Left cardiac atrium (tissue), 4 donors: ENCODE measurements at regions not wholly inside any gene's neighbourhood (a gene's known extent, or its start where the extent isn't known, plus 50 kb on each side); places are given as distances from the start of the nearest gene placed in this dataset.

Experiments
- ATAC-seq, 2 donors: fragments of 200-7000 bp; cut with Tn5 transposase; one replicate each; pipeline ENCODE4 v1.9.1; 2020; ENCODE audit warnings: mild to moderate bottlenecking in 2 of 2, moderate library complexity in 2 of 2
- DNase-seq: peaks from one replicate; pipeline ENCODE4 v3.0.0-alpha.2; 2020
- intact Hi-C, 2 donors: fragments of 100-400 bp; cut with DNase I; formaldehyde crosslinking; loops; one replicate each; pipeline versions ENCODE4 v1.14.1 to v1.15.1; 2022 to 2023
- donor health status: DM: no; HTN: yes; CAD: no.
- donor health status: DM: no; HTN: yes; CAD: no; lungs with severe emphysema.
- donor health status: DM: yes; HTN: yes; CAD: no.
- donor health status: Dilated cardiomyopathy.

DNA sequence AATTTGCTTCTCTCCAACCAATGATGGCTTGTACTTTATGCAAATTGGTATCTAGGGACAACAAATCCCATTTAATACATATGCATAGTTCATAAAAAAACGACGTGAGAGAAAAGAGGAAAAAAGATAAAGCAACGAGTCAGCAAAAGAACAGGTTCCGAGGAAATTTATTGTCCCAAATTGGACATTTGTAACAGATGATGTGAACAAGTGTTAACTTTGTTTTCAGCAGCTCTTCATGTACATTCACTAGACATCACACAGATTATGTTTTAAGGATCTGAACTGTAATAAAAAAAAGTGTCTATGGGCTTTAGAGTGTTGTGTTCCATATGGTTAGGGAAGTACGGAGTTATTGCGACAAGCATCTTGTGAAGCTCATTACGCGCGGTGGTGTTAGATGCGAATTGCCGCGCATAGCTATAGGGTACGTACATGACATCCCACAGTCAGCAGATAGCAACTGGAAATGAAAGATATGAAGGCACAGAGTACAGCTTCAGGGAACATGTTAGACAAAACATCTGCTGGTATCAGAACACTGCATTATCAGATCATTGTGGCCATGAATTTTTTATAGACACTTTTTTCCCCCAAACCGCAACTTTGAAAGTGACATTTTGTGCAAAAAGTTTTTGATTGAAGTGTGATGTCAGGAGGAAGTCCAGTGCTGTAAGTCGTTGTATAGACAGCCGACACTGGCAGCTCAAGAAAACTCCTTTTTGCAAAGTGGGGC, 1073.1 kb upstream of the FANCL start:
- ATAC-seq (no peak), DNase-seq (no peak)
- intact Hi-C loops = no loop called here

DNA sequence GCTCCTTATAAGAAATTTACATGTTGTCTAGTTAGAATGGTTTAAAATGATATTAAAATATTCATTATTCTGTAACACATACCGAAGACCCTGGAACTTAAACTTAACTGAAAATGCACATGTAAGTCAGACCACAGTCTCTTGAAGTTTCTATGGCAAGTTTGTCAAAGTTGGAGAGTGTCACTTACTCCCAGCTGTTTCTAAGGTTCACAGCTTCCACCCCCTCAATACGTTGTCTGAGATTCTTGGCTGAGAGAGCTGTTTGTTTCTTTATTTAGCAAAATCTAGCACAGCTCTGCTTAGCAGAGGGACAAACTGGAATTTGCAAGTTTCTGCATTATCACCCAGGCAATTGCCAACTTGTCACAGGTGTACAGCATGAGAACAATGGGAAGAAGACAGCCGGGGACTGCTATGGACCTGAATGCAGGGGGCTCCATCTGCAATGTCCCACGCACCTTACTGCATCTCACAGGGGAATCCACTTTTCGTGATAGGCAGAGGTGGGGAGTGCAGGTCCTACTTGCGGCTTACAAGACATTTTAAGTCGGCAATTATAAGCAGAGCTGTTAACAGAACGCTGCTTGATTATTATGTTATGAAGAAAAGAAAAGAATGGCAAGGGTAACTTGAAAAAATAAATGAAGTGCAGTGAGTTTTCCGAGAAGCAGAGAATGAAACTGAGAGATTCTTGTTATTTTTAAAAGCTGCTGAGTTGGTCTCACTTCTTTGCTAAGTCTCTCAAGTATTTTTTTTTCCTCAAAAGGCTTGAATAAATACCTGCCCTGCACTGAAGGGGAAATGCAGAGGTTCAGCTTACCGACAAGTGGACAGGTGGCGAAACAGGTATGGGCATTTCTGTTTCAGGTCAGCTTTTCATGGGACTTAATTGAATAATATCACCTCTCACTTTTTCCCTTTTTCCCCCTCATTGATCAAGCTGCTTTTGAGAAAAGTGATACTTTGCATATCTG, 1072.1 kb upstream of the FANCL start:
- DNase-seq (no peak), ATAC-seq (no peak)
- intact Hi-C loops = no loop called here

DNA sequence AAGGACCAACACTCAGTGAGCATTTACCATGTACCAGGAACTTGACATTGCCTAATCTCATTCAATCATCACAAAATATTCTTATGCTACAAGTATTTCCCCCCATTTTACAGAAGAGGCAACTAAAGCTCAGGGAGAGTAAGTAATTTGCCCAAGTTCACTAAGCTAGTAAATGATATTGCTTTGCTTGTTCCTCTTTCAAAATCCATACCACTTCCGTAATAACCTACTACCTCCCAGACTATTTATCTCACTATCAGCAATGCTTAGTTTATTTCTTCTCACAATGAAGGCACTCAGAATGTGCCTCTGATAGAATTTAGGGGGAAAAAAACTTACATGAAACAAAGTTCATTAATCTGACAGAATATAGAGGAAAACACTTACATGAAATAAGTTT, 1070.9 kb upstream of the FANCL start:
- intact Hi-C loops = no loop called here
- no peak for DNase-seq
- no peak for ATAC-seq

- DNase-seq (no peak), ATAC-seq (no peak)
- intact Hi-C loops = loop anchor here in 1 of 2 donors (5.0 kb wide), 1 partner anchor 1249 kb away; no protein-coding TSS in a partner anchor
Observed at GRCh38 chr2:59308108-59308507, 1067.0 kb upstream of the FANCL start.

DNA sequence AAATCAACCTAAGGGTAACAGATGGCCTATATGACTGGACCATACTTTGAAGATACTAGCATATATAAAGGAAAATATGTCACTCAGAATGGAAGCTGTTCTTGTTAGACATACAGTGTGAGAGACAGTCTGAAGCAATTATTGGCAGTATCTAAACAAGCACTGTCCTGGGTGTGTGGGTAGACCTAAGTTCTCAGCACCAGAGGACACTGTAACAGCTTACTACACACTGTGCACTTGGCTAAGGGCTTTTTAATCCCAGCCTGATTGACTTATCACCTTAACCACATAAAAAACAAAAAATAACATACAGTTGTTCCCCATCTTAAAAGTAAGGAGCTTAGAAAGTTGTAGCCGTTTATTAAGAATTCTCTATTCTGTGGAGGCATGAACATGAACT, 1066.1 kb upstream of the FANCL start:
- DNase-seq = no peak
- intact Hi-C loops = loop anchor here in 1 of 2 donors (5.0 kb wide), 1 partner anchor 1250 kb away; no protein-coding TSS in a partner anchor
- no peak for ATAC-seq

DNA sequence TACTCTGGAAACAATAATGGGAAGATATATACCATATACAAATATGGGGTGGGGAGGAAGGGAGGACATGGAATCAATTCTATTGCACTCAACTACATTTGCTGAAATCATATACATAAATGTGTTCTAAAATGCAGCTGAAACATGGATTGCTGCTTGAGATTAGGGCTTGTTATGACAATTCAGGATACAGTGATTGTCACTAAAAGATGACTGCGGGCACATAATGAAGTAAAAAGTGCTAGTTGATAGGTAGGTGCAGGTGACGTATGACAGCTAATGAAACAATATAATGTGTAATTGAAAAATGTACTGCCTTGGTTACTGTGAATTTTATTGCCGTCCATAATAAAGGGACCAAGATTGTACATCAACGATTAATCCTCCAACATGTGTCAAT, 1062.1 kb upstream of the FANCL start:
- intact Hi-C loops = loop anchor here in 1 of 2 donors (5.0 kb wide), 2 partner anchors 1014 to 1264 kb away; no protein-coding TSS in a partner anchor
- DNase-seq (no peak), ATAC-seq (no peak)

GRCh38 chr2:59302683-59303082, 1061.6 kb upstream of the FANCL start:
- intact Hi-C loops = loop anchor here in 1 of 2 donors (5.0 kb wide), 2 partner anchors 1015 to 1265 kb away; no protein-coding TSS in a partner anchor
- no peak for DNase-seq
- no peak for ATAC-seq

DNA sequence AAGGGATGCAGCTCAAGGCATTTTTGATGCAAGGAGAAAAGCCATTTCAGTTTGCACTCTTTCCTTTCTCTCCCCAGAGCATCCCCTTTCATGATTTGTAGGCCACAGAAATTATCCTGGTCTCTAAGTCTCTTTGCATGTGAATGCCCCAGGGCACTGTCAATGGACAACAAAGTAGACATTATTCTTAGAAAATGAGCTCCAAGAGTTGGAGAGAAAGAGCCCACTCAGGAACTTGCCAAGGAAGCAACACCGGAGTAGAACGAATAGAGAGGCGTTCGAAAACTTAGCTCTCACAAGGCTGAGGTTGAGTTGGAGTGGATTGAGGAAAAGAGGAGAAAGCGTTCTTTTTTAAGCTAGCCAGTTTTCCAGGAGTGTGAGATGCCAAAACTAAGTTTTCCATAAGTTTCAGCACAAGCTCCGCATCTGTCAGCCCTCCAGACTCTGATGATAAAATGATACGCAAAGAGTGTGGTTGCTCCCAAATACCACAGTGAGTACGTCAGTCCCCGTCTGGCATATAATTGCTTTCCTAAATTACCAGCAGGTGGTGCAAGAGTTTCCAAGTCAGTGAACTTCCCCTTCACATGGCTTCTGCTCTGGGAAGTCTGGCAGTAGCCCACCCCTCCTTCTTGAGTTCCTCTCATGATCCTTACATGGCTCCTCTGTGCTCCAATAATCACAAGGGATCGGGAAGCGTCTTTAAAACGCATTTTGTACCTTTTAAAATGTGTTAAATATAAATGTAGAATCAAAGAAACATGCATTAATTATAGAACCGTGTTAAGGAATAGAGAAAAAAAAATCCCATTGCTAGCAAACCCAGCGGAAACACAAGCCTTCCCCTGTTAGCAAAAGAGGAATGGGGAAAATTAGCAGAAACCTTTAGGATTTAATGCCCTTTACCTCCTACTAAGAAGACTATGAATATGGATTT, 1060.6 kb upstream of the FANCL start:
- DNase-seq = peak; percentile 21
- ATAC-seq = peak; percentile 76 to 87
- intact Hi-C loops = loop anchor here in 1 of 2 donors (5.0 kb wide), 2 partner anchors 1016 to 1266 kb away; no protein-coding TSS in a partner anchor

- DNase-seq = no peak
- intact Hi-C loops = loop anchor here in 1 of 2 donors (10.0 kb wide), 1 partner anchor 1277 kb away; no protein-coding TSS in a partner anchor
- ATAC-seq = no peak
Observed at GRCh38 chr2:59297816-59298215, 1056.7 kb upstream of the FANCL start.

- ATAC-seq = no peak
- no peak for DNase-seq
- intact Hi-C loops = loop anchor here in 1 of 2 donors (10.0 kb wide), 1 partner anchor 1279 kb away; no protein-coding TSS in a partner anchor
Observed at GRCh38 chr2:59296279-59296678, 1055.2 kb upstream of the FANCL start.

GRCh38 chr2:59295524-59296162, 1054.5 kb upstream of the FANCL start:
- ATAC-seq (no peak), DNase-seq (no peak)
- intact Hi-C loops = loop anchor here in 1 of 2 donors (10.0 kb wide), 1 partner anchor 1279 kb away; no protein-coding TSS in a partner anchor

DNA sequence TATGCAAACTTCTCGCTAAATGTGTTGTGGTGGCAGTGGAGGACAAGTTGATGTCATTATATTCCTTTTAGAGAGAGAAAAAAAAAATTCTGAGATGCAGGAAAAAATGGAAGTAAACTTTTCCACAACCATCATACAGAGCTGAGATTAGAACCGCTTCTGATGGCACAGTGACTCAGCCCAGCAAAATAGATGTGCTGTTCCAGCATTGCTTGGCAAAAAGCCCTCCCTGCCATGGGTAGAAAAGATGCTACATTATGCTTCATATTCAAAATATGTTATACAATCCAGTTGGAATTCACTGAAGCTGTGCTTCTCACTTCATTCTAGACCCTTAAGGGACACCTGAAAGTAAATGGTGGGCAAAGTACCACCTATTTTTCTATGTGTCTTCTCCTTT, 1047.6 kb upstream of the FANCL start:
- ATAC-seq (no peak), DNase-seq (no peak)
- intact Hi-C loops = no loop called here

DNA sequence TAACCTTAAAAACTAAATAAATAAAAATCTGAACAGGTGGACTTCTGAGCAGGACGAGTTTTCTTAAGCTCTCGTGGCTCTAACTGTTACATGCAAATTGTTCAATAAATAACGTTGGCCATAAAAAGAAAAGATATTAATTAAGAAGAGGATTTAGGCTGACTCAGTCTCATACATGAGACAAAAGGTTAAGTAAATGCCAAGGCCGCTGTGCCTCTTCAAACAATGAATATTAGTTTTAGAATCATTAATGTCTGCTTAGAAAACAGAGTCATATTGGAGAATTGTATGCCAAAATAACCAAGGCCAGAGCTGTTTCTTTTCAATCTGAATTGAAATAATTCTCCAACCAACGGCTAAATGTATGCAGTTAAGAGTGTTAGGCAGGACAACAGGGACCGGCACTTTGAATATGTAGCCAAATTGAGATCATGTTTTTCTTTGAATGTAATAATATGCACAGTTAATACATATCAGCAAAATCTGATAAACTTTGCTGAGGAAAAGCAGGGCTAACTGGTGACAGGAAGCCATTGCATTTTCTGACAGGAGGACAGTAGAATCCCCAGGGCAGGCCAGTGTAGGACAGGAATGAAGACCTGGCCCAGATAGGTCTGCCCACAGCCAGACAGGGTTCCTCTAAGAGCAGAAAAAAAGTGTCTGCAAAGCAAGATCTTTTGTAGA, 1041.4 kb upstream of the FANCL start:
- ATAC-seq = no peak
- DNase-seq = no peak

DNA sequence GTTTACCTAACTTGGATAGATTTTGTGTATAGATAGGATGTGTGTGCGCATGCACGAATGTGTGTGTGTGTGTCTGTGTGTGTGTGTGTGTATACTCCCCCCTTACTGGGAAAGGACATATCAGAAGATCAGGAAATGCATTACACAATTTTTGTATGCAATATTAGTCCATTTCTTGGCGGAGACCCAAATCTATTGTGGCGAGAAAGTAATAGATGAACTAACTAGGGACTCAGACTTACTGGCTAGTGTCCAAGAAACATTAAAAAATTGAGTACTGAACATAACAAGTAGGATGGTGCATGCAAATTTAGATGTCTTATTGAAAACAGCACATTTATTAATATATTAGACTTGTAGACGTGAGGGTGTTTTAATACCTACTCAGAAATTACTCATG, 1036.5 kb upstream of the FANCL start:
- intact Hi-C loops = no loop called here
- DNase-seq (no peak), ATAC-seq (no peak)

More for the DNA sequence above, 1041.4 kb upstream of the FANCL start:
- intact Hi-C loops = no loop called here

DNA sequence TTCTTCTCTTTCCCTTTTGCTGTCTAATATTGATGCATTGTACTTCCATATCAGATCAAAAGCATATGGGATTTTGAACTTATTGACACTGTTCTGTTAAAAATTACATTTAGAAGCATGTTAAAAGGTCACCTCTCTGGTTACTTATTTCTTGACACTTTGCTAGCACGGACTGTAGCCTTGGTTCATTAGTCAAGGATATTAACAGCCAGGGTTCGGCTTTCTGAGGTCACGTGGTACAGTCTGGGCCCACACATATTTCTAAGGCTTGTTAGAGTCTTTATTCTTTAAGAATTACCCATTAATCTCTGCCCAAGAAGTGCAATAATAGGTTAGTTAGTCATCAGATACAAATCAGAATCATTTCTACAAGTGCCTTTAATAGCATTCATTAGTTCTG, 1035.8 kb upstream of the FANCL start:
- ATAC-seq (no peak), DNase-seq (no peak)
- intact Hi-C loops = no loop called here

- ATAC-seq = no peak
- intact Hi-C loops = no loop called here
- DNase-seq = no peak
Observed at GRCh38 chr2:59276033-59276432, 1034.9 kb upstream of the FANCL start.

DNA sequence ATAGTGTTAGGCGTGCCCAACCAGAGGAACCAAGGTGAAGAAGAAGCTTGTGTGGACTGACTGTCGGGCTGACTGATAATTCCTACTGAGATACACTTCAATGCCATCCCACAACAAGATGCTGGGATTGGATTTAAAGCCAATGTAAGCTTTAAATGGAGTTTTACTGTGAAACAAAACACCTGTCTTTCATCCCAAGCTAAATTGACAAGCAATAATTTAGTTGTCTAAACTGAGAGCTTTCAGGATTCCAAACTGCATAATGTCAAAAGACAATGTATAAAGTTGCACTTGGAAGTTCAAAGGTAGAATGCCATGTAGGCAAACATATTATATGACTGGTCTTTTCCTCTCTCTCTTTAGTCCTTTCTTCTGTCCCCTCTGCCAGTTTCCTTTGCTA, 1025.3 kb upstream of the FANCL start:
- ATAC-seq (no peak), DNase-seq (no peak)
- intact Hi-C loops = no loop called here

DNA sequence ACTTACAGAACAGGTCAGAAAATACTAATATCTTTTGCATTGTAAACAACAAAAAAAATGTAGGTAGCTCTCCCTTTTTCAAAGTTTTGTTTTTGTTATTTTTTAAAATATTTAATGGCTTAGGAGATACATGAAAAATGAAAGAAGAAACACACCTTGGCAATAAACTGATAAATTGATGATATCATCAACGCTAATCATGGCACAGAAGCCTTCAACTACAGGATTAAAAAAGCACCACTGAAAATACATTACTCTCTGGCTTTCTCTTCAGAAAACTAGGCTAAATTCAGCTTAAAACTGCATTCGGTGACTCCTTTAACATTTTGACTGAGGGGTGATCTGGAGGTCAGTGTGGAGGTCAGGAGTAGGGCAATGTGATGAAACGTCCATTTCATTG, 1018.8 kb upstream of the FANCL start:
- DNase-seq (no peak), ATAC-seq (no peak)
- intact Hi-C loops = no loop called here
